CD4-positive, alpha-beta T cell (primary cell): ENCODE measurements at regions not wholly inside any gene's neighbourhood (a gene's known extent, or its start where the extent isn't known, plus 50 kb on each side); places are given as distances from the start of the nearest gene placed in this dataset.
A peak's percentile ranks its signal among the peaks of the same experiment; 100 is the strongest.

Source experiments
- ATAC-seq: fragments of 200-7000 bp; cut with Tn5 transposase; one replicate; pipeline ENCODE4 v1.10.0; 2022; ENCODE audit warnings: mild to moderate bottlenecking; ENCODE audit not compliant: poor library complexity
- CTCF ChIA-PET: fragments of 350-600 bp; sonication (Branson Sonifier 250); formaldehyde crosslinking; loops from one replicate; lab custom pipeline; 2021; ENCODE audit warnings: antibody characterized with exemption, inconsistent platforms; lab: Charles Lee
- POLR2A ChIA-PET: fragments of 350-600 bp; sonication (Branson Sonifier 250); formaldehyde crosslinking; loops from one replicate; lab custom pipeline; 2021; ENCODE audit warnings: antibody characterized with exemption, inconsistent platforms; lab: Charles Lee
- DNase-seq, 14 experiments: peaks; one replicate each; pipeline ENCODE4 v3.0.0-alpha.2; 2013 to 2020; ENCODE audit warnings: mixed read lengths in 2 of 14
- H3K27ac ChIP-seq, 2 donors: one replicate each; pipeline versions ENCODE4 v1.5.1 to v1.7.0; 2013; ENCODE audit warnings: low read length in 2 of 2, low read depth in 1 of 2, mild to moderate bottlenecking in 1 of 2
- H3K27me3 ChIP-seq, 2 experiments: 1 replicate in 1 of 2; 2 replicates in 1 of 2; pipeline versions ENCODE4 v1.6.1 to v1.7.0; 2013; ENCODE audit warnings: low read length in 2 of 2, control low read depth in 1 of 2, mild to moderate bottlenecking in 1 of 2, moderate library complexity in 1 of 2; ENCODE audit not compliant: insufficient read depth in 2 of 2, control insufficient read depth in 1 of 2
- H3K36me3 ChIP-seq: one replicate; pipeline ENCODE4 v1.6.1; 2013; ENCODE audit warnings: low read length, control low read depth; ENCODE audit not compliant: insufficient read depth
- H3K4me1 ChIP-seq: one replicate; pipeline ENCODE4 v1.6.1; 2013; ENCODE audit warnings: low read length, control low read depth; ENCODE audit not compliant: insufficient read depth
- H3K4me3 ChIP-seq: one replicate; pipeline ENCODE4 v1.5.1; 2013; ENCODE audit warnings: mild to moderate bottlenecking, low read length, moderate library complexity
- H3K9me3 ChIP-seq, 2 experiments: 1 replicate in 1 of 2; 2 replicates in 1 of 2; pipeline versions ENCODE4 v1.6.1 to v1.7.0; 2013; ENCODE audit warnings: low read length in 2 of 2, mild to moderate bottlenecking in 2 of 2, control low read depth in 1 of 2, moderate library complexity in 1 of 2; ENCODE audit not compliant: control insufficient read depth in 1 of 2, insufficient read depth in 1 of 2
- H3K27ac Mint-ChIP-seq: one replicate; pipeline ENCODE4 v1.8.0; 2020; ENCODE audit warnings: mixed read lengths
- H3K27me3 Mint-ChIP-seq: one replicate; pipeline ENCODE4 v1.8.0; 2021; ENCODE audit warnings: mixed read lengths
- H3K36me3 Mint-ChIP-seq: one replicate; pipeline ENCODE4 v1.8.0; 2021; ENCODE audit warnings: low read depth, mixed read lengths
- H3K4me1 Mint-ChIP-seq: one replicate; pipeline ENCODE4 v1.8.0; 2021; ENCODE audit warnings: low read depth, mixed read lengths
- H3K4me3 Mint-ChIP-seq: one replicate; pipeline ENCODE4 v1.8.0; 2020; ENCODE audit warnings: mild to moderate bottlenecking, mixed read lengths
- H3K9me3 Mint-ChIP-seq: one replicate; pipeline ENCODE4 v1.8.0; 2020; ENCODE audit warnings: mixed read lengths
- CTCF ChIP-seq: fragments of 200-600 bp; IDR thresholded peaks from one replicate; pipeline ENCODE4 v1.8.0; 2022; ENCODE audit warnings: antibody characterized with exemption, mild to moderate bottlenecking
- intact Hi-C, 2 experiments: fragments of 100-400 bp; cut with DNase I in 1 of 2; cut with micrococcal nuclease in 1 of 2; formaldehyde crosslinking; loops; one replicate each; pipeline versions ENCODE4 v1.15.1 to v1.9.0; 2023 to 2025; cut with DNase I, micrococcal nuclease

- Mint-ChIP-seq H3K9me3 (no peaks in the 10 kb centered on the region), H3K4me1 (no peaks in the 10 kb centered on the region), H3K27ac (no peak overlapping the region), H3K27me3 (peaks cover 42% of the 10 kb centered on the region), H3K36me3 (no peaks in the 10 kb centered on the region), H3K4me3 (no peak overlapping the region)
- no peaks in the 10 kb centered on the region for H3K36me3 ChIP-seq
- intact Hi-C loops, result no loop called here
- H3K27ac ChIP-seq, result no peak overlapping the region
- ATAC-seq, result no peak
- H3K4me1 ChIP-seq, result peaks cover 5% of the 10 kb centered on the region
- H3K9me3 ChIP-seq, result no peaks in the 10 kb centered on the region
- CTCF ChIA-PET, result no interaction called here
- TF ChIP-seq CTCF, result no peak
- no peak for DNase-seq
- peaks cover 14 to 17% of the 10 kb centered on the region in 2 experiments for H3K27me3 ChIP-seq
- H3K4me3 ChIP-seq, result no peak overlapping the region
- POLR2A ChIA-PET, result no interaction called here
Measured at GRCh38 chr3:40620151-40620550, 95.4 kb downstream of the ZNF621 start.

DNA sequence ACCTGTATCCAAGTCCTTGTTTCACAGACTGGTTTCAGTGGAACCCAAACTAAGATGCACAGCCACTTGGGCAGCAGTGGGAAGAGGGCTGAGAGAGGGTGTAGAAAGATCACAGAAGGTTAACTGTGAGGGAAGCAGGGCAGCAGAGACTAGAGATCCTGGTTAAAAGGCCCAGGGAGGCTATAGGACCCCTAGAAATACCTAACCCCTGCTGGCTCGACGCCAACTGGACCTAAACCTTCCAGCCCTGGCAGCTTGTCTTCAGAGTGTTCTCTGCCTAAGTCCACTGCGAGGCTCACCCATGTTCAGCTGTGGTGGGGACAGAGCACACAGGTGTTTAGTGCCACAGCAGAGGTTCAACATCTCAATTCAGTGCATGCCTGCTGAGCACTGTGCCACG, 96.5 kb downstream of the ZNF621 start:
- H3K4me3 ChIP-seq, result no peak overlapping the region
- H3K9me3 Mint-ChIP-seq, result no peaks in the 10 kb centered on the region
- no peaks in the 10 kb centered on the region for H3K4me1 Mint-ChIP-seq
- DNase-seq (no peak), ATAC-seq (no peak)
- ChIA-PET CTCF (no interaction called here), POLR2A (no interaction called here)
- no peak overlapping the region for H3K4me3 Mint-ChIP-seq
- no peaks in the 10 kb centered on the region for H3K9me3 ChIP-seq
- H3K36me3 ChIP-seq, result no peaks in the 10 kb centered on the region
- H3K27ac ChIP-seq, result no peak overlapping the region
- intact Hi-C loops, result no loop called here
- peaks cover 7 to 14% of the 10 kb centered on the region in 2 experiments for H3K27me3 ChIP-seq
- peaks cover 37% of the 10 kb centered on the region for H3K27me3 Mint-ChIP-seq
- H3K4me1 ChIP-seq, result peaks cover 5% of the 10 kb centered on the region
- H3K27ac Mint-ChIP-seq, result no peak overlapping the region
- no peak for TF ChIP-seq CTCF
- H3K36me3 Mint-ChIP-seq, result no peaks in the 10 kb centered on the region

- Mint-ChIP-seq H3K4me3 (no peak overlapping the region), H3K4me1 (no peaks in the 10 kb centered on the region), H3K9me3 (no peaks in the 10 kb centered on the region), H3K36me3 (no peaks in the 10 kb centered on the region), H3K27me3 (peaks cover 28% of the 10 kb centered on the region), H3K27ac (no peak overlapping the region)
- Histone ChIP-seq H3K27me3 (peaks cover 0 to 3% of the 10 kb centered on the region in 2 experiments), H3K36me3 (no peaks in the 10 kb centered on the region), H3K27ac (no peak overlapping the region), H3K4me3 (no peak overlapping the region), H3K9me3 (no peaks in the 10 kb centered on the region), H3K4me1 (peaks cover 5% of the 10 kb centered on the region)
- ChIA-PET POLR2A (no interaction called here), CTCF (no interaction called here)
- DNase-seq (peak in 5 of 14 experiments; percentile 3 to 65 (median 47)), ATAC-seq (peak; percentile 59)
- intact Hi-C loops, result no loop called here
- TF ChIP-seq CTCF, result no peak
Measured at GRCh38 chr3:40623567-40623966, 98.8 kb downstream of the ZNF621 start.
